HG03521 (cell line): ENCODE measurements at regions not wholly inside any gene's neighbourhood (a gene's known extent, or its start where the extent isn't known, plus 50 kb on each side); places are given as distances from the start of the nearest gene placed in this dataset.
"Not testable (repeated sequence)": the region's sequence is repeated elsewhere in the genome, so short reads cannot be mapped to it uniquely, and the experiment has no call there.

ENCODE experiments used
- ATAC-seq: cut with Tn5 transposase; IDR thresholded peaks from one replicate; pipeline ENCODE4 v1.9.1; 2021; ENCODE audit warnings: mild to moderate bottlenecking, moderate library complexity; ENCODE audit not compliant: unreplicated experiment

GRCh38 chr5:159576902-159577301, 246.6 kb upstream of the IL12B start:
- no peak for ATAC-seq

DNA sequence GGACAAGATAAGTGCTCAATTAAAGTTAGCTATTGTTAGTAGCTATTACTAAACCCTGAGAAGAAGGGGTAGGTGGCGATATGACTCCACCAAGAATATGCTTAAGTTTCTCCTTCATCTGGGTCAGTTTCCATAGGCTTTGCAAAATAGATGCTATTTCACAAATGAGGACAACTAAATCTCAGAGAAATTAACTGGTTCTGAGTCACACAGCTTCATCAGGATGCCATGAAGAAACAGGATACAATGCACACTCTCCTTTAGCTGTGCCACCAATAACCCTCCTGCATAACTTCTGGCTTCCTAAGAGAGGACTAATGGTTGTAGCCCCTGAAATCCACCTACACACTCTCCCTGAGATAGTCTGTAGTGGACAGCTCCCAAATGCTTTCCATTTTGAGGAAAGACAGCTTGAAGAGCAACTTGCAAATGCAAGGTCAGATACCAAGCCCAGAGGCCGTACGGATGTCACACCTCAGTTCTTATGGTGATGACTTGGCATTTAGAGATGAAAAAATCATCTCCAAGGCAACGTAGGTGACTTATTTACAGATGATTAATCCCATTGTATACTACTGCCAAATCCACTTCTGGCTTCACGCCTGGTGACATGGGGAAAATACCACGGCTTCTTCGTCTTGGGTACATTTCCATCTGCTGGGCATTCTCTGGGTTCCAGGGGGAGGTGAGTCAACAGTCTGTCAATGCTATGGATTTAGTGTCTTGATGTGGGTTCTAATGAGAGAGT, 251.4 kb upstream of the IL12B start:
- ATAC-seq = no peak

- ATAC-seq = no peak
Measured at GRCh38 chr5:159582756-159583541, 252.7 kb upstream of the IL12B start.

DNA sequence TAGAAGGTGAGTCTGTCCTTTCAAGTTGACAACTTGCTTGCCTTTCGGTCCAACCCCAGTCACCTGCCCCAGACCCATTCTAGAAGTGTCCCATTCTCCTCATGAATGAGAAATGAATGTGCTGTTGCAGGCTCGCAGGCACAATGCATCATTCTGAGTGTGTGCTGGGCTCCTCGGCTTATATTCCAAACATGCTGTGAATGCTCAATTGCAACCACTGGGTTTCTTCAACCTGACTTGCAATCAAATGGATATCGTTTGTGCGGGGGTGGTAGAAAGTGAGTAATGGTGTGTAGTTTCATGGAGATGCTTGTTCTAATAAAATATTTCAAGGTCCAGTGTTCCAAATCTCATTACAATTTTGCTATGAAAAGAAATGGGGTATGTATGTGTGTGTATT, 256.6 kb upstream of the IL12B start:
- ATAC-seq = no peak

- ATAC-seq = no peak
Measured at GRCh38 chr5:159588941-159589340, 258.7 kb upstream of the IL12B start.

GRCh38 chr5:159593518-159594073, 263.3 kb upstream of the IL12B start:
- ATAC-seq = no peak

DNA sequence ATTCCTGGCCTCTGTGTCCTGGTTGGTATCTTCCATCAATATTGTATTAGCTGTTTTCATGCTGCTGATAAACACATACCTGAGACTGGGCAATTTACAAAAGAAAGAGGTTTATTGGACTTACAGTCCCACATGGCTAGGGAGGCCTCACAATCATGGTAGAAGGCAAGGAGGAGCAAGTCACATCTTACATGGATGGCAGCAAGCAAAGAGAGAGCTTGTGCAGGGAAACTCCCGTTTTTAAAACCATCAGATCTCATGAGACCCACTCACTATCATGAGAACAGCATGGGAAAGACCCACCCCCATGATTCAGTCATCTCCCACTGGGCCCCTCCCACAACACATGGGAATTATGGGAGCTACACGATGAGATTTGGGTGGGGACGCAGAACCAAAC, 265.3 kb upstream of the IL12B start:
- not testable (repeated sequence) for ATAC-seq

- no peak for ATAC-seq
Measured at GRCh38 chr5:159601216-159601615, 270.9 kb upstream of the IL12B start.

GRCh38 chr5:159602434-159602833, 272.1 kb upstream of the IL12B start:
- no peak for ATAC-seq

GRCh38 chr5:159605585-159605984, 275.3 kb upstream of the IL12B start:
- no peak for ATAC-seq

DNA sequence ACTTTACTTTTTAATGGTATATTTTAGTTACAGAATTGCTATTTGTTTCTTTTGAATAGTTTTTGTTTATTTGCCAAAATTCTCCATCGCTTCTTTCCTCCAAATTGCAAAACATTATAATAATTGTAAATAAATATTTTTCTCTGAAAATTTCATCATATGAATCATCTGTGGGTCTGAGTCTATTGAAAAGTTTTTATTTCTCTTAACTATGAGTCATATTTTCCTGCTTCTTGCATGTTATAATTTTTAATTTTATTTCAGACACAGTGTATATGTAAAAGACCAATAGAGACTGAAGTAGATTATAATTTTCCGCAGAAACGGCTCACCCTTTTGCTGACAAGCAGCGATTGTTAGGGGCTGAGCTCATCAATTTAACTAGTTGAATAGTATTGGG, 279.1 kb upstream of the IL12B start:
- ATAC-seq = no peak

DNA sequence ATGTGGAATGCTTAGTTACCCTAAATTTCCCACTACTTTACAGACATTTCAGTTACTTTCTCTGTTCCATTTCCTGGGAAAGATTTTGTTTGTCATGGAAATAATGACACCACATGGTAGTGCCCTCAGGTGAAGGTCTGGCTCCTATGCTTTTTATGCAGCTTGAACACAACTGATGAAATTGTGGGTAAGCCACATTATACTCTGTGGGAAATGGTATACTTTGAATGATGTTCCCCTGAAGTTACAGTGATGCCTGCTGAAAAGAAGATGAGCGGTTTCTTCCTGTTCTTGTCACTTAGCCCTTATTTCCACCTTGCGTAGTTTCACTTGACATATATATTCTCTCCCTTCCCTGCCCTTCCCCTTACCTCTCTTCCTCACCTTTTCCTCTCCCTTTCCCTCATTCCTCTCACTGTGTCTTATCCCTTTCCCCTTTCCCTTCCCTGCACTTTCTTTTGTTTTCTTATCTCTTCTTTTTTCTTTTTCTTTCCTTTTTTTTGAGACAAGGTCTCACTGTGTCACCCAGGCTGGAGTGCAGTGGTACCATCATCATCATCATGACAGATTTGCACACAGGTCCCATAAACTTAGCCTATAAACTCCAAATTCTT, 280.8 kb upstream of the IL12B start:
- no peak for ATAC-seq

DNA sequence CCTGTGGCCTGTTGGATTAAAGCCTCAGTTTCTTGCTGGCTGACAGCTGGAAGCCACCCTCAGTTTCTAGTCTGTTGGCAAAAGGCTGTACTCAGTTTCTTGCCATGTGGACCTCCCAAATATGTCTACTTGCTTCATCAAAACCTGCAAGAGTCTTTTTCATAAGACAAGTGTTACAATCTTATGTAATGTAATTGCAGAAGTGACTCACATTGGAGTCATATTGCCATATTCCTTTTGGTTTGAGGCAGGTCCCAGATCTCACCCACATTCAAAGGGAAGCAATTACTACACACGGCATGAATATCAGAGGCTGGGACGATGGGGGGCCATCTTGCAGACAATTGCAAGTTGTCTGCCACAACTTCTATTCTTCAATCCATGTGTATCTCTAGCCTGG, 286.7 kb upstream of the IL12B start:
- no peak for ATAC-seq

GRCh38 chr5:159619826-159620225, 289.5 kb upstream of the IL12B start:
- no peak for ATAC-seq

- ATAC-seq = no peak
Measured at GRCh38 chr5:159620853-159621540, 290.7 kb upstream of the IL12B start.

DNA sequence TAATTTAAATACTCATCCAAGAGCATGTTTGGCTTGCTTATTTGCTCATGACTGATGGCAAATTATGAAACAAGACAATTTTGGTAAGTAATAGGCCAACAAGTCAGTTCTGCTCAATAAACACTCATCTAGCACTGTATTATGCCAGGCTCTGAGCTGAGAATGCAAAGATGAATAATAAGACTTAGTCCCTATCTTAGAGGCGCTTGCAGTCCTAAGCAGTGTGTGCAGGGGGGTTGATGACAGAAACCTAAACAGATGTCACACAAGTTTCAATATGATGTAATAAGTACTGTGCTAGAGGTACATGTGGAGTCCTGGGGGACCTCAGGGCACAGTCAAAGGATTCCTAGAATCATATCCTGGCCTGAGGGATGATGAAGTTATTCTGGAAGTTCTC, 287.6 kb upstream of the ADRA1B start:
- ATAC-seq = no peak

GRCh38 chr5:159629158-159629557, 287.1 kb upstream of the ADRA1B start:
- ATAC-seq = no peak

DNA sequence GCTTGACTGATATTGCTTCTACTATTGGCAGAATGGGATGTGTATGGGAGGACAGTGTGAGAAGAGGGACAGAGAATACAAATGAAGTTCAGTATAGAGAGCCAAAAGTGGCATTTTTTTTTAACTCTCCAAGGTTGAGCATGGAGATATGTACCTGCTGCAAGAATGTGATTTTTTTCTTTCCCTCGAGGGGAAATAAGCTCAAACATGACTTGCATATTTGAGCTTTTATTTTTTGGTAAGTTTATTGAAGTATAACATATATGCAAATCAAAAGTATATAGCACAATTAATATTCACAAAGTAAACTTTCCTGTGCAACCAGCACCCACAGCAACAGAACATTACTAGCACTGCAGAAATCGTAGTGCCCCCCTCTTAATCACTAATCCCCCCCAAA, 285.7 kb upstream of the ADRA1B start:
- no peak for ATAC-seq

DNA sequence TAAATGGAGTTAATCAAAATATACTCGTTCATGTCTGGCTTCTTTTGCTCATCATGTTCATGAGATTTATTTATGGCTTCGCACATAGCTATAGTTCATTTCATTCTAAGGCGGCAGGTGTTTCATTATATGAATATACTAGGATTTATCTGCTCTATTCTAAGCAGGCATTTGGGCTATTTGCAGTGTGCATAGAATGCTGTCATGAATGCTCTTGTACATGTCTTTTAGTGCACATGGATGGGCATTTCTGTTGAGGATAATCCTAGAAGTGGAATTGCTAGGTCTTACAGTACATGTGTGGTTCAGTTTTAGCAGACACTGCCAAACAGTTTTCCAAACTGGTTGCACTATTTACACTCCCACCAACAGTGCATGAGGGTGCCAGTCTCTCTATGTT, 285.3 kb upstream of the ADRA1B start:
- no peak for ATAC-seq

DNA sequence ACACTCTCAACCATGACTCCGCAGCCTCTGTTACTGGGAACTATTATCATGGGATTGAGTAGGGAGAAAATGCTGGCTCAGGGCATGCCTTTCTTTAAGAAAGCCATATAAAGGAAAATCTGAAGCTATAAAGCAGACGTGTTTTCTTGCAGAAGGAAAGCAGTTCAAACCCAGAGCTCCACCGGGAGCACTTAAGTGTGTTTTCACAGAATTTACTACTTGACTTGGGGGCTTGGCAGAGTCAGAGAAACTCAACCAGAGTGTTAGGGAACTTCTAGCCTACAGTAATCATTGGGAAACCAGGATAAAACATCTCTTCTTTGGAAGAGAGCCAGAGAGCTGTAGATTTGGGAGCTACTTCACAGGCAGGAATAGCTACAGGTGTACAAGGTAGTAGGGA, 283.4 kb upstream of the ADRA1B start:
- ATAC-seq = no peak

DNA sequence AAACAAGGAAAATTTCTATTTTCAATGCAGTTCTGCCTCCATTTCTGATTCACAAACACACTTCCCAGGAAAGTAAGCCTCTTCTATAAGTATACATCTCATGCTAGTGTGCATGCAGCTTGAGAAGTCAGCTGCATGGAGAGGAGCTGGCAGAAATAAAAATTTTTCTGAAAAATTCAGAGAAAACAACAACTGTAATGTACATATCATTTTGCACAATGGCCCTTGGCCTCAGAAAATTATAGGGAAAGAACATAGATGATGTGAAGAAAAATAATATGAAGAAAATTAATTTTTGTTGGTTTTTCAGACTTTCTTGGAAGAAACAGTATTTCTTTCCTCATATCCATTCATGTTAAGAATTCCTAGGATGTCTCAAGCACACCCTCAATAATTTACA, 277.8 kb upstream of the ADRA1B start:
- ATAC-seq = no peak
